ENCODE measurements at regions not wholly inside any gene's neighbourhood (a gene's known extent, or its start where the extent isn't known, plus 50 kb on each side); places are given as distances from the start of the nearest gene placed in this dataset.

DNA sequence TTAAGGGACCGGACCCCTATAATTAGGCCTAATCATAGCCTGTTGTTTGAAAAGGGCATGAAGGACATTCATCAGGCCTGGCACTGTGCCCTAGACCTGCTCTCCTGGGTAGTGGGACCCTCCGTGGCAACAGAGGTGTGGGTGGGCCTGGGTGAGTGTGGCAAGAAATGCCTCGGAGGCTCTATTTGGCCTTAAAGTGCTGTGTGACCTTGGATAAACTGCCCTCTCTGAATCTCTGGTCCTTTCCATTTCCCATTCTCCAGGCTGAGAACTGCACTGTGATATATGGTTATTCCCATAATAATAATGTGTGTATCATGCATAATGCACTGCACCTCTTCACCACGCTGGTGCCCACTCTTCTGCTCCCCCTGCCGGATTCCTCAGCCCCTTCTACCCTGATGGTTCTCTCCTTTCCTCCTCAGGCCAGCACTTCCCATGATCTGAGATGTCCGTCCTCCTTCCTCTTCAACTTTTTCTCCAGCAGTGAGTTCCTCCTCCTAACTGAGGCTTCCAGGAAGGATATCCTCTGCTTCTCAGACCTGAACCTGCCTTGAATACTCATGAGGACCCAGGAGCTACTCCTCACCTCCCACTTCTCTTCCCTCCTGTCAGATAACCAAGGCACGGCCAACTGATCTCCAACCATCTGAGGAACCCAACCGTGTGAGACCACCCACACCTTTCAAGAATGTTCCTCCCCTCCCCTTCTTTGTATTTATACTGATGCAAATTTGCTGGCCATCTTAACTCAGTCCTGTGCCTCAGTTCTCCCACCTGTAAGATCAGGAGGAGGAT, 111.0 kb upstream of the PZP start:
- Histone ChIP-seq H4K8ac (ENCODE audit: low read depth in 2 of 2, low read length in 2 of 2) (no peak overlapping the region), H3K4me2 (ENCODE audit: low read depth, low read length) (no peak overlapping the region), H4K20me1 (ENCODE audit: insufficient read depth, low read length) (no peaks in the 10 kb centered on the region), H3K56ac (ENCODE audit: extremely low read depth, insufficient read depth, low read length) (no peak overlapping the region), H3K9me1 (ENCODE audit: insufficient read depth, low read length) (no peaks in the 10 kb centered on the region), H2BK120ac (ENCODE audit: low read depth, low read length) (no peak overlapping the region), H3K23ac (ENCODE audit: low read depth, low read length) (no peak overlapping the region), H3K36me3 (ENCODE audit: control insufficient read depth, insufficient read depth, low read length) (no peaks in the 10 kb centered on the region), H2BK15ac (ENCODE audit: low read depth, low read length) (no peak overlapping the region), H3K4me3 (ENCODE audit: insufficient read depth, low read depth, low read length) (no peak overlapping the region), H3K4me1 (ENCODE audit: control insufficient read depth, insufficient read depth, low read length) (no peaks in the 10 kb centered on the region), H2AFZ (replicated peaks; ENCODE audit: low read length, poor library complexity) (no peak overlapping the region), H3K9me3 (ENCODE audit: control insufficient read depth, insufficient read depth, low read length) (no peaks in the 10 kb centered on the region), H3K9ac (ENCODE audit: low read depth, low read length) (no peak overlapping the region), H2BK5ac (ENCODE audit: low read depth, low read length, poor library complexity, severe bottlenecking) (no peak overlapping the region), H3K4ac (ENCODE audit: low read depth, low read length) (no peak overlapping the region), H2BK20ac (ENCODE audit: low read depth, low read length) (no peak overlapping the region), H3K79me1 (ENCODE audit: low read depth in 1 of 2, low read length in 2 of 2) (no peaks in the 10 kb centered on the region), H3K18ac (ENCODE audit: low read depth, low read length) (no peak overlapping the region), H2AK5ac (ENCODE audit: low read depth, low read length) (no peak overlapping the region), H3K27me3 (ENCODE audit: control insufficient read depth, insufficient read depth, low read length) (peaks cover 3% of the 10 kb centered on the region; the same call in 1 of the 2 replicates), H3K27ac (ENCODE audit: insufficient read depth, low read length) (no peak overlapping the region), H4K91ac (ENCODE audit: insufficient read depth, low read depth, low read length) (no peak overlapping the region), H3K14ac (replicated peaks; ENCODE audit: low read depth, low read length) (no peak overlapping the region), H2AK9ac (replicated peaks; ENCODE audit: low read depth, low read length, poor library complexity) (no peak overlapping the region), H4K5ac (ENCODE audit: low read depth, low read length) (no peak overlapping the region)
- WGBS, 2 experiments (ENCODE audit: extremely low coverage in 2 of 2, insufficient read length in 1 of 2), result no CpG with 5 or more reads among the region's 8 CpGs
- POLR2A ChIA-PET (ENCODE audit: unreplicated experiment), result no interaction called here
- BruUV-seq (replicated peaks), result no TSS peak
- no peak for TF ChIP-seq POLR2A (IDR thresholded peaks at IDR 0.05; ENCODE audit: low read depth, low read length)
- TF ChIP-seq, protein P1, sequence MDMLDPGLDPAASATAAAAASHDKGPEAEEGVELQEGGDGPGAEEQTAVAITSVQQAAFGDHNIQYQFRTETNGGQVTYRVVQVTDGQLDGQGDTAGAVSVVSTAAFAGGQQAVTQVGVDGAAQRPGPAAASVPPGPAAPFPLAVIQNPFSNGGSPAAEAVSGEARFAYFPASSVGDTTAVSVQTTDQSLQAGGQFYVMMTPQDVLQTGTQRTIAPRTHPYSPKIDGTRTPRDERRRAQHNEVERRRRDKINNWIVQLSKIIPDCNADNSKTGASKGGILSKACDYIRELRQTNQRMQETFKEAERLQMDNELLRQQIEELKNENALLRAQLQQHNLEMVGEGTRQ (IDR thresholded peaks at IDR 0.05; ENCODE audit: low read depth, low read length), result no peak
- TF ChIP-seq MAFK (IDR thresholded peaks at IDR 0.05; ENCODE audit: low read depth, low read length), result no peak
- no peak for TF ChIP-seq BHLHE40 (IDR thresholded peaks at IDR 0.05; ENCODE audit: low read depth, low read length)
- TF ChIP-seq MAZ (IDR thresholded peaks at IDR 0.05; ENCODE audit: borderline replicate concordance, low read depth, low read length), result no peak
- no peak for TF ChIP-seq CHD1 (IDR thresholded peaks at IDR 0.05; ENCODE audit: low read depth, low read length)
- no peak for TF ChIP-seq RAD21 (IDR thresholded peaks at IDR 0.05; ENCODE audit: low read length)
- TF ChIP-seq NFE2L2 (IDR thresholded peaks at IDR 0.05; ENCODE audit: low read depth, low read length), result no peak
- no peak for TF ChIP-seq RFX5 (IDR thresholded peaks at IDR 0.05; ENCODE audit: low read depth, low read length)
- TF ChIP-seq, protein P2, sequence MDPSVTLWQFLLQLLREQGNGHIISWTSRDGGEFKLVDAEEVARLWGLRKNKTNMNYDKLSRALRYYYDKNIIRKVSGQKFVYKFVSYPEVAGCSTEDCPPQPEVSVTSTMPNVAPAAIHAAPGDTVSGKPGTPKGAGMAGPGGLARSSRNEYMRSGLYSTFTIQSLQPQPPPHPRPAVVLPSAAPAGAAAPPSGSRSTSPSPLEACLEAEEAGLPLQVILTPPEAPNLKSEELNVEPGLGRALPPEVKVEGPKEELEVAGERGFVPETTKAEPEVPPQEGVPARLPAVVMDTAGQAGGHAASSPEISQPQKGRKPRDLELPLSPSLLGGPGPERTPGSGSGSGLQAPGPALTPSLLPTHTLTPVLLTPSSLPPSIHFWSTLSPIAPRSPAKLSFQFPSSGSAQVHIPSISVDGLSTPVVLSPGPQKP (IDR thresholded peaks at IDR 0.05; ENCODE audit: borderline replicate concordance, low read depth, low read length), result no peak
- no peak for TF ChIP-seq CEBPB (IDR thresholded peaks at IDR 0.05; ENCODE audit: low read depth, low read length)
- TF ChIP-seq SMC3 (IDR thresholded peaks at IDR 0.05; ENCODE audit: low read depth, low read length), result no peak
- intact Hi-C loops (cut with micrococcal nuclease), result no loop called here
- dilution Hi-C loops (cut with HindIII; ENCODE audit: low sequenced_read_pairs, unreplicated experiment), result no loop called here
- in situ Hi-C loops (cut with MboI; ENCODE audit: low sequenced_read_pairs), result no loop called here
- no peak for DNase-seq
- no peak for ATAC-seq (ENCODE audit: low read depth)
- CTCF ChIA-PET, result no interaction called here
